SK-N-SH treated with all-trans-retinoic acid at 6 μM for 48 hours (cell line): ENCODE measurements at regions not wholly inside any gene's neighbourhood (a gene's known extent, or its start where the extent isn't known, plus 50 kb on each side); places are given as distances from the start of the nearest gene placed in this dataset.

Experiments used
- ATAC-seq: fragments of 200-7000 bp; cut with Tn5 transposase; 3 replicates; pipeline ENCODE4 v1.9.1; 2020; ENCODE audit warnings: mild to moderate bottlenecking, moderate library complexity
- ARNTL ChIP-seq: fragments of 450-650 bp; formaldehyde crosslinking; IDR thresholded peaks from 2 replicates; pipeline ENCODE4 v1.5.0; 2020; ENCODE audit warnings: low read depth, mild to moderate bottlenecking, moderate library complexity, borderline replicate concordance
- BACH2 ChIP-seq: fragments of 250-450 bp; sonication (Bioruptor Pico); IDR thresholded peaks from 2 replicates; pipeline ENCODE4 v1.9.0; 2021; ENCODE audit warnings: mild to moderate bottlenecking, borderline replicate concordance
- CSDC2 ChIP-seq: fragments of 250-450 bp; sonication (Bioruptor Pico); IDR thresholded peaks from 2 replicates; pipeline ENCODE4 v1.5.0; 2020; ENCODE audit warnings: mild to moderate bottlenecking, moderate library complexity
- ESRRG ChIP-seq: fragments of 250-450 bp; sonication (Bioruptor Pico); IDR thresholded peaks from 2 replicates; pipeline ENCODE4 v1.6.1; 2021; ENCODE audit warnings: mild to moderate bottlenecking
- GLIS3 ChIP-seq: fragments of 250-450 bp; sonication (Bioruptor Pico); IDR thresholded peaks from 2 replicates; pipeline ENCODE4 v1.5.0; 2020; ENCODE audit warnings: mild to moderate bottlenecking, moderate library complexity
- ISL1 ChIP-seq: fragments of 250-450 bp; sonication (Bioruptor Pico); IDR thresholded peaks from 2 replicates; pipeline ENCODE4 v2.1.2; 2022; ENCODE audit warnings: mild to moderate bottlenecking, moderate library complexity
- OSR1 ChIP-seq: fragments of 250-450 bp; sonication (Bioruptor Pico); IDR thresholded peaks from 2 replicates; pipeline ENCODE4 v1.8.0; 2022; ENCODE audit warnings: moderate library complexity, mild to moderate bottlenecking, inconsistent platforms
- PPARA ChIP-seq: fragments of 250-450 bp; sonication (Bioruptor Pico); IDR thresholded peaks from 2 replicates; pipeline ENCODE4 v1.5.0; 2020; ENCODE audit warnings: mild to moderate bottlenecking, borderline replicate concordance
- RARB ChIP-seq: fragments of 250-450 bp; sonication (Bioruptor Pico); IDR thresholded peaks from 2 replicates; pipeline ENCODE4 v1.8.0; 2021; ENCODE audit warnings: mild to moderate bottlenecking, moderate library complexity
- SNAI2 ChIP-seq: fragments of 250-450 bp; sonication (Bioruptor Pico); IDR thresholded peaks from 2 replicates; pipeline ENCODE4 v1.5.0; 2020; ENCODE audit warnings: mild to moderate bottlenecking, moderate library complexity
- TCF4 ChIP-seq: fragments of 250-450 bp; sonication (Bioruptor Pico); IDR thresholded peaks from 2 replicates; pipeline ENCODE4 v1.8.0; 2021; ENCODE audit warnings: mild to moderate bottlenecking, moderate library complexity, borderline replicate concordance
- TOX ChIP-seq: fragments of 250-450 bp; sonication (Bioruptor Pico); IDR thresholded peaks from 2 replicates; pipeline ENCODE4 v1.8.0; 2021; ENCODE audit warnings: mild to moderate bottlenecking, moderate library complexity, borderline replicate concordance
- ZC3H10 ChIP-seq: fragments of 250-450 bp; sonication (Bioruptor Pico); IDR thresholded peaks from 2 replicates; pipeline ENCODE4 v1.5.1; 2021; ENCODE audit warnings: mild to moderate bottlenecking, moderate library complexity
- ZFP3 ChIP-seq: fragments of 250-450 bp; sonication (Bioruptor Pico); IDR thresholded peaks from 2 replicates; pipeline ENCODE4 v1.5.0; 2020; ENCODE audit warnings: mild to moderate bottlenecking, moderate library complexity
- ZFP30 ChIP-seq: fragments of 450-650 bp; formaldehyde crosslinking; IDR thresholded peaks from 2 replicates; pipeline ENCODE4 v1.5.0; 2022; ENCODE audit warnings: mild to moderate bottlenecking, moderate library complexity
- ZNF565 ChIP-seq: fragments of 450-650 bp; formaldehyde crosslinking; conservative IDR thresholded peaks from 2 replicates; pipeline ENCODE4 v1.5.0; 2020; ENCODE audit warnings: low read depth, mild to moderate bottlenecking, moderate library complexity
- ZNF8 ChIP-seq: fragments of 450-650 bp; formaldehyde crosslinking; IDR thresholded peaks from 2 replicates; pipeline ENCODE4 v1.5.0; 2020; ENCODE audit warnings: mild to moderate bottlenecking, moderate library complexity
- TF ChIP-seq, protein P1 (sequence below): fragments of 250-450 bp; sonication (Bioruptor Pico); IDR thresholded peaks from 2 replicates; pipeline ENCODE4 v1.8.0; 2020; ENCODE audit warnings: mild to moderate bottlenecking, moderate library complexity, borderline replicate concordance
- TF ChIP-seq, protein P2 (sequence below): fragments of 250-450 bp; sonication (Bioruptor Pico); IDR thresholded peaks from 2 replicates; pipeline ENCODE4 v1.5.0; 2020; ENCODE audit warnings: mild to moderate bottlenecking, moderate library complexity
- TF ChIP-seq, protein P3 (sequence below): fragments of 250-450 bp; sonication (Bioruptor Pico); IDR thresholded peaks from 2 replicates; pipeline ENCODE4 v1.8.0; 2021; ENCODE audit warnings: low read depth, mild to moderate bottlenecking, moderate library complexity, borderline replicate concordance
- TF ChIP-seq, protein P4 (sequence below): fragments of 250-450 bp; sonication (Bioruptor Pico); IDR thresholded peaks from 2 replicates; pipeline ENCODE4 v1.5.1; 2021; ENCODE audit warnings: mild to moderate bottlenecking, moderate library complexity
- TF ChIP-seq, protein P5 (sequence below): fragments of 250-450 bp; sonication (Bioruptor Pico); IDR thresholded peaks from 2 replicates; pipeline ENCODE4 v1.5.1; 2020; ENCODE audit warnings: low read depth, mild to moderate bottlenecking, moderate library complexity

DNA sequence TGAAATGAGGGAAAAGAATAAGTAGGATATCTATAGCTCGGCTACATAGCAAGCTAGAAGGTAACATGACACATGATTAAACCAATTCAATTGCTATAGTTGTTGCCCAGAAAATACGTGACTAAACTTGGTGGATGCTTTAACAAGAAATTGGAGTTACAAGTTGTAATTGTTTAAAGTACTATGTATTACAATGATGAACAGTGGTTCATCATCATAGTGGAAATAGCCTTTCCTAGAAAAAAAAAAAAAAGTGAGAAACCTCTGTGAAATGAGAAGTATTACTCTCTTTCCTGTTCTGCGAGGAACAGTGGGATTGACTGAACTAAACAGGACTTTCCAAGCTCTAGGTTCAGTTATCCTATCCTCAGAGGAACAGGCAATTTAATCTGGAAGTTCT lies 209.7 kb upstream of the KLF3 start (continued):
- TF ChIP-seq, protein P1, sequence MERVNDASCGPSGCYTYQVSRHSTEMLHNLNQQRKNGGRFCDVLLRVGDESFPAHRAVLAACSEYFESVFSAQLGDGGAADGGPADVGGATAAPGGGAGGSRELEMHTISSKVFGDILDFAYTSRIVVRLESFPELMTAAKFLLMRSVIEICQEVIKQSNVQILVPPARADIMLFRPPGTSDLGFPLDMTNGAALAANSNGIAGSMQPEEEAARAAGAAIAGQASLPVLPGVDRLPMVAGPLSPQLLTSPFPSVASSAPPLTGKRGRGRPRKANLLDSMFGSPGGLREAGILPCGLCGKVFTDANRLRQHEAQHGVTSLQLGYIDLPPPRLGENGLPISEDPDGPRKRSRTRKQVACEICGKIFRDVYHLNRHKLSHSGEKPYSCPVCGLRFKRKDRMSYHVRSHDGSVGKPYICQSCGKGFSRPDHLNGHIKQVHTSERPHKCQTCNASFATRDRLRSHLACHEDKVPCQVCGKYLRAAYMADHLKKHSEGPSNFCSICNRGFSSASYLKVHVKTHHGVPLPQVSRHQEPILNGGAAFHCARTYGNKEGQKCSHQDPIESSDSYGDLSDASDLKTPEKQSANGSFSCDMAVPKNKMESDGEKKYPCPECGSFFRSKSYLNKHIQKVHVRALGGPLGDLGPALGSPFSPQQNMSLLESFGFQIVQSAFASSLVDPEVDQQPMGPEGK (CRISPR knock-in tag): no peak
- TF ChIP-seq TOX (CRISPR knock-in tag) (no peak), TCF4 (no peak), ZNF565 (CRISPR knock-in tag) (no peak), PPARA (no peak)

DNA sequence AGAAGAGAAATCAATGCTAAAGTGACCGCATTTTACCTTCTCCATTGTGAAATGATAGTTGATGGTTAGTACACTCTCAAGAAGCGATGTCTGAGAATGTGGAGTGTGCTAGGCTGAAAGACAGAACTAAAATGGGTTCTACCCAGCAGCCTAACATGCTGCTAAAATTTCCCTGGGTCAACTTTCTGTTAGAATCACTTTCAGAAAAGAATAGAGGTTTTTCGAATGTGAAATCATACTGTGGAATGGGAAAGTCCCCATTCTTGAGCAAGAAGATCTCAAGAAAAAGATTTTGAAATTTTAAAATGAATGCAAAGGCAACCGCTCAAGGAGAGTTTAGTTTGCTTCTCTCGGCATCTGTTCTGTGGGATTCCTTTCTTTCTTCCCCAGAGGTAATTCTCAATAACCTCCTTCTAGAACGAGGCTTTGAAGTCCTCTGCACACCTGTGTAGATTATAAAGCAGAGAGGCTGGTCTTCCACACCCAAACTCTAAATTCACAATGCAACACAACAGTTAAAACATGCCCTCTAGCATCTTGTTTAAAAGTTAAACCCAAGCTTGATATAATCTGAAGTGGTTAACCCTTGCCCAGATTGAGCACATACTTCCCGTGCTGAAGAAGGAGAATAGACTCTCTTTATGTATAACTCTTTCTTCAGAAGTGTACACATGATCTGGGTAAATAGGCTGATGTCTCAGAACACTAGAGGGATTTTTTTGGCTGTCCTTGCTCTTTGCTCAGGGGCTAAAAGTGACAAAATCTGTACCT lies 208.7 kb upstream of the KLF3 start:
- no peak for ATAC-seq
- TF ChIP-seq ZC3H10 (CRISPR knock-in tag) (no peak), GLIS3 (CRISPR knock-in tag) (no peak), PPARA (no peak), ZFP3 (CRISPR knock-in tag) (no peak), TCF4 (no peak), ZNF565 (CRISPR knock-in tag) (no peak), ZNF8 (CRISPR knock-in tag) (no peak), ARNTL (CRISPR knock-in tag) (no peak), ISL1 (CRISPR knock-in tag) (no peak), ESRRG (CRISPR knock-in tag) (no peak), ZFP30 (no peak)
- TF ChIP-seq, protein P2, sequence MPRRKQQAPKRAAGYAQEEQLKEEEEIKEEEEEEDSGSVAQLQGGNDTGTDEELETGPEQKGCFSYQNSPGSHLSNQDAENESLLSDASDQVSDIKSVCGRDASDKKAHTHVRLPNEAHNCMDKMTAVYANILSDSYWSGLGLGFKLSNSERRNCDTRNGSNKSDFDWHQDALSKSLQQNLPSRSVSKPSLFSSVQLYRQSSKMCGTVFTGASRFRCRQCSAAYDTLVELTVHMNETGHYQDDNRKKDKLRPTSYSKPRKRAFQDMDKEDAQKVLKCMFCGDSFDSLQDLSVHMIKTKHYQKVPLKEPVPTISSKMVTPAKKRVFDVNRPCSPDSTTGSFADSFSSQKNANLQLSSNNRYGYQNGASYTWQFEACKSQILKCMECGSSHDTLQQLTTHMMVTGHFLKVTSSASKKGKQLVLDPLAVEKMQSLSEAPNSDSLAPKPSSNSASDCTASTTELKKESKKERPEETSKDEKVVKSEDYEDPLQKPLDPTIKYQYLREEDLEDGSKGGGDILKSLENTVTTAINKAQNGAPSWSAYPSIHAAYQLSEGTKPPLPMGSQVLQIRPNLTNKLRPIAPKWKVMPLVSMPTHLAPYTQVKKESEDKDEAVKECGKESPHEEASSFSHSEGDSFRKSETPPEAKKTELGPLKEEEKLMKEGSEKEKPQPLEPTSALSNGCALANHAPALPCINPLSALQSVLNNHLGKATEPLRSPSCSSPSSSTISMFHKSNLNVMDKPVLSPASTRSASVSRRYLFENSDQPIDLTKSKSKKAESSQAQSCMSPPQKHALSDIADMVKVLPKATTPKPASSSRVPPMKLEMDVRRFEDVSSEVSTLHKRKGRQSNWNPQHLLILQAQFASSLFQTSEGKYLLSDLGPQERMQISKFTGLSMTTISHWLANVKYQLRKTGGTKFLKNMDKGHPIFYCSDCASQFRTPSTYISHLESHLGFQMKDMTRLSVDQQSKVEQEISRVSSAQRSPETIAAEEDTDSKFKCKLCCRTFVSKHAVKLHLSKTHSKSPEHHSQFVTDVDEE (CRISPR knock-in tag): no peak
- TF ChIP-seq, protein P3, sequence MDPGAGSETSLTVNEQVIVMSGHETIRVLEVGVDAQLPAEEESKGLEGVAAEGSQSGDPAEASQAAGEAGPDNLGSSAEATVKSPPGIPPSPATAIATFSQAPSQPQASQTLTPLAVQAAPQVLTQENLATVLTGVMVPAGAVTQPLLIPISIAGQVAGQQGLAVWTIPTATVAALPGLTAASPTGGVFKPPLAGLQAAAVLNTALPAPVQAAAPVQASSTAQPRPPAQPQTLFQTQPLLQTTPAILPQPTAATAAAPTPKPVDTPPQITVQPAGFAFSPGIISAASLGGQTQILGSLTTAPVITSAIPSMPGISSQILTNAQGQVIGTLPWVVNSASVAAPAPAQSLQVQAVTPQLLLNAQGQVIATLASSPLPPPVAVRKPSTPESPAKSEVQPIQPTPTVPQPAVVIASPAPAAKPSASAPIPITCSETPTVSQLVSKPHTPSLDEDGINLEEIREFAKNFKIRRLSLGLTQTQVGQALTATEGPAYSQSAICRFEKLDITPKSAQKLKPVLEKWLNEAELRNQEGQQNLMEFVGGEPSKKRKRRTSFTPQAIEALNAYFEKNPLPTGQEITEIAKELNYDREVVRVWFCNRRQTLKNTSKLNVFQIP (CRISPR knock-in tag): no peak
- TF ChIP-seq, protein P4, sequence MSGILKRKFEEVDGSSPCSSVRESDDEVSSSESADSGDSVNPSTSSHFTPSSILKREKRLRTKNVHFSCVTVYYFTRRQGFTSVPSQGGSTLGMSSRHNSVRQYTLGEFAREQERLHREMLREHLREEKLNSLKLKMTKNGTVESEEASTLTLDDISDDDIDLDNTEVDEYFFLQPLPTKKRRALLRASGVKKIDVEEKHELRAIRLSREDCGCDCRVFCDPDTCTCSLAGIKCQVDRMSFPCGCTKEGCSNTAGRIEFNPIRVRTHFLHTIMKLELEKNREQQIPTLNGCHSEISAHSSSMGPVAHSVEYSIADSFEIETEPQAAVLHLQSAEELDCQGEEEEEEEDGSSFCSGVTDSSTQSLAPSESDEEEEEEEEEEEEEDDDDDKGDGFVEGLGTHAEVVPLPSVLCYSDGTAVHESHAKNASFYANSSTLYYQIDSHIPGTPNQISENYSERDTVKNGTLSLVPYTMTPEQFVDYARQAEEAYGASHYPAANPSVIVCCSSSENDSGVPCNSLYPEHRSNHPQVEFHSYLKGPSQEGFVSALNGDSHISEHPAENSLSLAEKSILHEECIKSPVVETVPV (CRISPR knock-in tag): no peak
- TF ChIP-seq, all 23 proteins: peak for 0

DNA sequence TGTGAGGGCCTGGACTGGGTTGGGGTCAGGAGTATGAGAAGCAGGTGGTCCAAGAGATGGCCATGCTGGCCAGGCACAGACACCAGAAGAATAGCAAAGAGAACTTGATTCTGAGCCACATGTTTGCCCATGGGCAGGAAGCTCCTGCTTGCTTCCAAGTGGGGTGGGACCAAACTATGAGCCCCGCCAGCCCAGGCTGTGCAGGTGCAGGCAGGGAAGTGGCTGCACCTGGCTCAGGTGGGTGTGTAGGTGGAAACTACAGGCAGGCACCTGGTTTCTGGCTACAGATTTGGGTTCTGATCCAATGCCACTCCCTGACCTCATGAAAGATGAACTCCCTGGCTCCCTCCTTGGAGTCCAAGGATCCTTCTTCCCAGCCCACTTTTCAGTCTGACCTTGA lies 207.9 kb upstream of the KLF3 start:
- ATAC-seq: no peak
- no peak for TF ChIP-seq ZC3H10 (CRISPR knock-in tag)
- TF ChIP-seq BACH2 (CRISPR knock-in tag): no peak
- no peak for TF ChIP-seq OSR1 (CRISPR knock-in tag)
- TF ChIP-seq, protein P3 (CRISPR knock-in tag): no peak
- TF ChIP-seq GLIS3 (CRISPR knock-in tag): no peak
- TF ChIP-seq ISL1 (CRISPR knock-in tag): no peak
- no peak for TF ChIP-seq ZNF565 (CRISPR knock-in tag)
- no peak for TF ChIP-seq TCF4
- TF ChIP-seq TOX (CRISPR knock-in tag): no peak
- no peak for TF ChIP-seq ARNTL (CRISPR knock-in tag)
- TF ChIP-seq, protein P2 (CRISPR knock-in tag): no peak
- TF ChIP-seq CSDC2 (CRISPR knock-in tag): no peak
- no peak for TF ChIP-seq ZNF8 (CRISPR knock-in tag)
- no peak for TF ChIP-seq ESRRG (CRISPR knock-in tag)
- no peak for TF ChIP-seq SNAI2 (CRISPR knock-in tag)
- no peak for TF ChIP-seq RARB (CRISPR knock-in tag)
- no peak for TF ChIP-seq ZFP30
- TF ChIP-seq, protein P5, sequence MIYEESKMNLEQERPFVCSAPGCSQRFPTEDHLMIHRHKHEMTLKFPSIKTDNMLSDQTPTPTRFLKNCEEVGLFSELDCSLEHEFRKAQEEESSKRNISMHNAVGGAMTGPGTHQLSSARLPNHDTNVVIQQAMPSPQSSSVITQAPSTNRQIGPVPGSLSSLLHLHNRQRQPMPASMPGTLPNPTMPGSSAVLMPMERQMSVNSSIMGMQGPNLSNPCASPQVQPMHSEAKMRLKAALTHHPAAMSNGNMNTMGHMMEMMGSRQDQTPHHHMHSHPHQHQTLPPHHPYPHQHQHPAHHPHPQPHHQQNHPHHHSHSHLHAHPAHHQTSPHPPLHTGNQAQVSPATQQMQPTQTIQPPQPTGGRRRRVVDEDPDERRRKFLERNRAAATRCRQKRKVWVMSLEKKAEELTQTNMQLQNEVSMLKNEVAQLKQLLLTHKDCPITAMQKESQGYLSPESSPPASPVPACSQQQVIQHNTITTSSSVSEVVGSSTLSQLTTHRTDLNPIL: no peak
